HEK293 (cell line): ENCODE measurements at regions not wholly inside any gene's neighbourhood (a gene's known extent, or its start where the extent isn't known, plus 50 kb on each side); places are given as distances from the start of the nearest gene placed in this dataset.

ENCODE experiments used
- CTCF ChIP-seq: fragments of 450-650 bp; formaldehyde crosslinking; IDR thresholded peaks from 2 replicates; pipeline ENCODE4 v1.5.1; 2016; ENCODE audit warnings: missing biosample characterization, missing genetic modification characterization
- KLF16 ChIP-seq: fragments of 450-650 bp; formaldehyde crosslinking; IDR thresholded peaks from 2 replicates; pipeline ENCODE4 v1.5.1; 2017; ENCODE audit warnings: missing biosample characterization, missing genetic modification characterization
- RBAK ChIP-seq: fragments of 450-650 bp; formaldehyde crosslinking; IDR thresholded peaks from 2 replicates; pipeline ENCODE4 v1.5.1; 2016; ENCODE audit warnings: missing biosample characterization, missing genetic modification characterization
- REPIN1 ChIP-seq: fragments of 450-650 bp; formaldehyde crosslinking; IDR thresholded peaks from 2 replicates; pipeline ENCODE4 v1.5.1; 2017; ENCODE audit warnings: missing biosample characterization, missing genetic modification characterization, low read depth
- TCF7L2 ChIP-seq: IDR thresholded peaks from 2 replicates; pipeline ENCODE4 v1.6.1; 2011; ENCODE audit warnings: low read depth, mild to moderate bottlenecking, inconsistent platforms, low read length, moderate library complexity, borderline replicate concordance
- YY2 ChIP-seq: fragments of 450-650 bp; formaldehyde crosslinking; IDR thresholded peaks from 2 replicates; pipeline ENCODE4 v1.5.1; 2016; ENCODE audit warnings: missing biosample characterization, missing genetic modification characterization
- ZBTB21 ChIP-seq: fragments of 450-650 bp; formaldehyde crosslinking; IDR thresholded peaks from 2 replicates; pipeline ENCODE4 v1.5.1; 2017; ENCODE audit warnings: missing biosample characterization, missing genetic modification characterization
- ZFHX2 ChIP-seq: fragments of 450-650 bp; formaldehyde crosslinking; conservative IDR thresholded peaks from 2 replicates; pipeline ENCODE4 v1.5.1; 2016; ENCODE audit warnings: missing biosample characterization, missing genetic modification characterization
- ZNF174 ChIP-seq: fragments of 450-650 bp; formaldehyde crosslinking; IDR thresholded peaks from 2 replicates; pipeline ENCODE4 v1.5.0; 2017; ENCODE audit warnings: missing biosample characterization, mild to moderate bottlenecking, missing genetic modification characterization
- ZNF24 ChIP-seq: fragments of 450-650 bp; formaldehyde crosslinking; IDR thresholded peaks from 2 replicates; pipeline ENCODE4 v1.5.1; 2016; ENCODE audit warnings: missing biosample characterization, missing genetic modification characterization
- ZNF26 ChIP-seq: fragments of 450-650 bp; formaldehyde crosslinking; IDR thresholded peaks from 2 replicates; pipeline ENCODE4 v1.5.1; 2016; ENCODE audit warnings: missing biosample characterization, missing genetic modification characterization
- ZNF274 ChIP-seq, 2 experiments: fragments of 200-500 bp in 1 of 2; fragments of 450-650 bp in 1 of 2; sonication (Bioruptor generic) in 1 of 2; formaldehyde crosslinking in 1 of 2; IDR thresholded peaks; 2 replicates each; pipeline versions ENCODE4 v1.5.1 to v1.6.1; 2014 to 2016; ENCODE audit warnings: borderline replicate concordance in 1 of 2, inconsistent platforms in 1 of 2, low read length in 1 of 2, missing biosample characterization in 1 of 2, missing genetic modification characterization in 1 of 2
- ZNF677 ChIP-seq: fragments of 450-650 bp; IDR thresholded peaks from 2 replicates; pipeline ENCODE4 v1.5.0; 2018; ENCODE audit warnings: missing biosample characterization, mild to moderate bottlenecking, missing genetic modification characterization, moderate library complexity
- ZNF837 ChIP-seq: fragments of 450-650 bp; formaldehyde crosslinking; IDR thresholded peaks from 2 replicates; pipeline ENCODE4 v1.5.1; 2016; ENCODE audit warnings: missing biosample characterization, missing genetic modification characterization

- TF ChIP-seq TCF7L2, result no peak
- TF ChIP-seq YY2 (tag by site-specific recombination), result no peak
- TF ChIP-seq CTCF (tag by site-specific recombination), result no peak
- TF ChIP-seq ZNF837 (tag by site-specific recombination), result no peak
- no peak for TF ChIP-seq ZNF677 (tag by site-specific recombination)
- no peak for TF ChIP-seq ZNF174 (tag by site-specific recombination)
- TF ChIP-seq REPIN1 (tag by site-specific recombination), result no peak
- no peak for TF ChIP-seq RBAK
- no peak for TF ChIP-seq ZFHX2
- no peak for TF ChIP-seq ZNF274 (IDR thresholded peaks at IDR 0.05; ENCODE audit: low read length)
- no peak for TF ChIP-seq ZNF274 (tag by site-specific recombination; IDR thresholded peaks at IDR 0.05; ENCODE audit: borderline replicate concordance)
- TF ChIP-seq ZBTB21 (tag by site-specific recombination), result no peak
- no peak for TF ChIP-seq KLF16
- TF ChIP-seq ZNF26 (tag by site-specific recombination), result no peak
- no peak for TF ChIP-seq ZNF24 (tag by site-specific recombination)
Measured at GRCh38 chr7:89451911-89452310, 656.4 kb upstream of the TEX47 start.
